ENCODE measurements at regions not wholly inside any gene's neighbourhood (a gene's known extent, or its start where the extent isn't known, plus 50 kb on each side); places are given as distances from the start of the nearest gene placed in this dataset.

DNA sequence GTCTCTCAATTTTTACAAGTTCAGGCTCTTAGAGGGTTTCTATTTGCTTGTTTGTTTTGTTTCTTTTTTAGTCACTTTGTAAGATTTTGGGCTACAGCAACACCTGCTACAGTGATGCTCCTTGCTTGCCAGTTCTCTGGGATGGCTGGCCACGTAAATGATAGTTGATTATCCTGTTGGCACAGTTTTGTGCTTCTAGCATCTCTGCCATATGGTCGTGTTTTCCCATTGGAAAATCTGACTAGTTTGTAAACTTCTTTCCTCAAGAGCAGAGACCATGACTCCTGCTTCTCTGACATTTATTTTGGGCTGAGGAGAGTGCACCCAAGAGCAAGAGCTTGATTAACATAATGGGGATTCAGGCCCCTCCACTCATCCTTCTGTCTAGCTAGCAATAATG is 1621.6 kb upstream of the RAG2 start:
- ChIA-PET CTCF (no interaction called here), POLR2A (no interaction called here)
- H3K27me3 ChIP-seq (ENCODE audit: control insufficient read depth, insufficient read depth, low read length): no peaks in the 10 kb centered on the region
- no peak overlapping the region for H3K4me3 ChIP-seq (ENCODE audit: low read depth, low read length)
- DNase-seq (ENCODE audit: low read depth): no peak
- no peak for TF ChIP-seq CTCF (IDR thresholded peaks at IDR 0.05; ENCODE audit: insufficient read depth, low read depth, low read length)
- no peaks in the 10 kb centered on the region for H3K36me3 ChIP-seq (ENCODE audit: control insufficient read depth, insufficient read depth, low read length)

DNA sequence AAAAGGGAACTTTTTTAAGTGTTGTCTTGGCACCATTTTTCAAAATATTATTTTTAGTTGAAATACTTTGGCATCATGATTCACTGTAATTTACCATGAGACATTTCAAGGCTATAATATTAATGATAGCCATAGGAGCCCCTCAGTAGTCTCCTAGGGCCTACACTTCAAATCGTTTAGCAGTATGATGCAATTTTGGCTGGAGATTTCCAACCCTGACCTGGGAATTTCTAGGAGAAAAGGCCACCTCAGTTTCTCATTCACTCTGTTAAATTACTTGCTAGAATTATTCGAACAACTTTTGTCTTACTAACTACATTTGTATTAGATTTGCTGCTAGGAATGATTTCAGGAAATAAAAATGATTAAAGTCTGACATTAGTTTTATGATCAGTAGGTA is 1610.9 kb upstream of the RAG2 start:
- ChIA-PET POLR2A (no interaction called here), CTCF (no interaction called here)
- Histone ChIP-seq H3K4me3 (ENCODE audit: low read depth, low read length) (no peak overlapping the region), H3K36me3 (ENCODE audit: control insufficient read depth, insufficient read depth, low read length) (no peaks in the 10 kb centered on the region), H3K27me3 (ENCODE audit: control insufficient read depth, insufficient read depth, low read length) (no peaks in the 10 kb centered on the region)
- TF ChIP-seq CTCF (IDR thresholded peaks at IDR 0.05; ENCODE audit: insufficient read depth, low read depth, low read length): no peak
- DNase-seq (ENCODE audit: low read depth): no peak

DNA sequence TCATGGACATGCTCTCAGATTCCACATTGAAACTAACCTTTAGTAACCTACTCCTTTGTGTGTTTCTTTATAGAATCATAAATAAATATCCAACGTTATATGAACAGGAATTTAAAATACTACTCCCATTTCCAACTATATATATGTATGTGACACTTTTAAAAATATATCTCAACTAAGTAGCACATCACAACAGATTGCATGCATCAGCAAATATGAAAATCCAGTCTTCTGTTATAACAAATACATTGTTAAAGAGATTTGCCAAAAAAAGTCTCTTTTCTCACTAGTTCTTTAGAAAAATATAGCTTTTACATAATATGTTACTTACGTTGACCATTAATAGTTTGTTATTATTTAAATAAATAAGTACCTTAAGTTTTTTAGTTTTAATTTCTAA is 1608.6 kb upstream of the RAG2 start:
- H3K4me3 ChIP-seq (ENCODE audit: low read depth, low read length): no peak overlapping the region
- no peak for DNase-seq (ENCODE audit: low read depth)
- H3K27me3 ChIP-seq (ENCODE audit: control insufficient read depth, insufficient read depth, low read length): no peaks in the 10 kb centered on the region
- H3K36me3 ChIP-seq (ENCODE audit: control insufficient read depth, insufficient read depth, low read length): no peaks in the 10 kb centered on the region
- TF ChIP-seq CTCF (IDR thresholded peaks at IDR 0.05; ENCODE audit: insufficient read depth, low read depth, low read length): no peak
- ChIA-PET CTCF (no interaction called here), POLR2A (no interaction called here)

DNA sequence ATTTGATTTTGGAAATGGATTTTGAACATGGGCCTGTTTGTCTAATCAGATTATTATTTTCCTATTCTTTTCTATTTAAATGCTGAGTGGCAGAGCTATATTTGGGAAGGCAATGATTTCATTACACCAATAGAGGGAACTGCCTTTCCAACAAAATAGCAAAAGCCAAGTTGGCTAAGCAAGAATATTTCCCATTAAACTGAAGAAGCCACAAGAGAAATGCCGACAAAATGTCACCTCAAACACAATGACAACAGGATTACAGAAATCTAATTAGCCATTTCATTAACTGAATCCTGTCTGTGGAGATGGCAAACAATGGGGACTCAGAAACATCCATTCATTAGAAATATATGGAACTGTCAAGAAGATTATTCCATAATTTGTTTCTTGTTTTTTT is 1593.1 kb upstream of the RAG2 start:
- H3K4me3 ChIP-seq (ENCODE audit: low read depth, low read length): no peak overlapping the region
- no peaks in the 10 kb centered on the region for H3K27me3 ChIP-seq (ENCODE audit: control insufficient read depth, insufficient read depth, low read length)
- no peaks in the 10 kb centered on the region for H3K36me3 ChIP-seq (ENCODE audit: control insufficient read depth, insufficient read depth, low read length)
- ChIA-PET CTCF (no interaction called here), POLR2A (no interaction called here)
- TF ChIP-seq CTCF (IDR thresholded peaks at IDR 0.05; ENCODE audit: insufficient read depth, low read depth, low read length): no peak
- DNase-seq (ENCODE audit: low read depth): no peak

DNA sequence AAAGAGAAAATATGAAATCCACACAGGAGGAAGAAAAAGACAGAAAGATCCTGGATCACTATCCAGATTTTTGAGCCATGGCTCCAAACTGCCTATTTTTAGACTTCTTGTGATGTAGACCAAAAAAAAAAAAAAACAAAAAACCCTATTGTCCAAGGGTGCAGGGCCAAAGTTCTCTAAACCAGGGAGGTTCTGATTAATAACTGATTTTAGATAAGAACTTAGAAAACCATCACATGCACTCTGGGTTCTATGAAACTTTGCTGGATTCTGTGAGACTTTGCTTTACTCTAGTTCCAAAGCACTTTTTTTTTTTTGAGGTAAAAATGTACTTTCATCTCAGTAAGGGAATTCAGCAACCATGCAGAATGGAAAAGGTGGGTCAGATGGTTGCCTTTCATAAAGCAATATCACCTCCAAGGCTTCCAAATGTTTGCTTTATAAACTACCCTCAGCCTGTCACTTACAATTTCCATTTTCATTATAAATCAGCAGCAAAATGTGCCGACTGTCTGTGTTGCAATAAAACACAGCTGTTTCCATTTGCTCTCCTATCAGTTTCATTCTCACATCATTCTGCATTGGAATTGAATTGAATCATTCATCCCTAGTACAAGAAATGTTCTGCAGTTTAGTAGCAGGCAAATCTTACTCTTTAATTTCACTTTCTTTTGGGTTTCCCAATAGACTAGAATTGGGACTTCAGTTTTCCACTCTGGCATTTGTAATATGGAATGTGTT is 1584.3 kb upstream of the RAG2 start:
- no peaks in the 10 kb centered on the region for H3K36me3 ChIP-seq (ENCODE audit: control insufficient read depth, insufficient read depth, low read length)
- DNase-seq (ENCODE audit: low read depth): peak; percentile 4
- ChIA-PET CTCF (no interaction called here), POLR2A (no interaction called here)
- TF ChIP-seq CTCF (IDR thresholded peaks at IDR 0.05; ENCODE audit: insufficient read depth, low read depth, low read length): no peak
- no peak overlapping the region for H3K4me3 ChIP-seq (ENCODE audit: low read depth, low read length)
- H3K27me3 ChIP-seq (ENCODE audit: control insufficient read depth, insufficient read depth, low read length): no peaks in the 10 kb centered on the region
